Liver (tissue), 8 donors: ENCODE measurements at regions not wholly inside any gene's neighbourhood (a gene's known extent, or its start where the extent isn't known, plus 50 kb on each side); places are given as distances from the start of the nearest gene placed in this dataset.

Source experiments
- DNase-seq: peaks from one replicate; pipeline ENCODE4 v3.0.0-alpha.2; 2017; ENCODE audit warnings: low spot score
- H3K27ac ChIP-seq, 2 donors: one replicate each; pipeline ENCODE4 v1.7.0; 2013; ENCODE audit warnings: inconsistent platforms in 2 of 2, low read length in 2 of 2, control low read depth in 1 of 2, low read depth in 1 of 2, mild to moderate bottlenecking in 1 of 2
- H3K27me3 ChIP-seq, 4 donors: one replicate each; pipeline versions ENCODE4 v1.6.1 to v1.7.0; 2013; ENCODE audit warnings: low read length in 3 of 4, inconsistent platforms in 1 of 4, mild to moderate bottlenecking in 1 of 4, moderate library complexity in 1 of 4; ENCODE audit not compliant: control insufficient read depth in 4 of 4, insufficient read depth in 4 of 4
- H3K36me3 ChIP-seq, 4 donors: one replicate each; pipeline versions ENCODE4 v1.6.1 to v1.7.0; 2013; ENCODE audit warnings: low read length in 3 of 4, mild to moderate bottlenecking in 3 of 4, low read depth in 1 of 4, moderate library complexity in 1 of 4; ENCODE audit not compliant: control insufficient read depth in 4 of 4, insufficient read depth in 3 of 4
- H3K4me1 ChIP-seq, 4 donors: one replicate each; pipeline versions ENCODE4 v1.6.1 to v1.7.0; 2013; ENCODE audit warnings: low read length in 3 of 4, mild to moderate bottlenecking in 3 of 4, moderate library complexity in 1 of 4; ENCODE audit not compliant: control insufficient read depth in 4 of 4, insufficient read depth in 4 of 4
- H3K4me3 ChIP-seq, 3 donors: one replicate each; pipeline versions ENCODE4 v1.6.1 to v1.7.0; 2013; ENCODE audit warnings: low read length in 3 of 3, control low read depth in 1 of 3, low read depth in 1 of 3, mild to moderate bottlenecking in 1 of 3
- H3K9ac ChIP-seq, 2 donors: one replicate each; pipeline ENCODE4 v1.7.0; 2013; ENCODE audit warnings: low read length in 2 of 2, mild to moderate bottlenecking in 2 of 2, moderate library complexity in 2 of 2, control low read depth in 1 of 2, low read depth in 1 of 2
- H3K9me3 ChIP-seq, 4 donors: one replicate each; pipeline versions ENCODE4 v1.6.1 to v1.7.0; 2013; ENCODE audit warnings: low read length in 3 of 4; ENCODE audit not compliant: control insufficient read depth in 4 of 4
- ATF3 ChIP-seq: IDR thresholded peaks from 2 replicates; pipeline ENCODE4 v1.6.1; 2016; ENCODE audit warnings: antibody characterized with exemption
- EGR1 ChIP-seq, 2 donors: IDR thresholded peaks; 2 replicates each; pipeline ENCODE4 v1.6.1; 2016 to 2018; ENCODE audit warnings: antibody characterized with exemption in 2 of 2, low read depth in 2 of 2
- FOXA1 ChIP-seq: IDR thresholded peaks from 2 replicates; pipeline ENCODE4 v1.6.1; 2016; ENCODE audit warnings: antibody characterized with exemption
- FOXA2 ChIP-seq: IDR thresholded peaks from 2 replicates; pipeline ENCODE4 v1.6.1; 2016; ENCODE audit warnings: antibody characterized with exemption
- GABPA ChIP-seq, 2 donors: IDR thresholded peaks in 1 of 2; conservative IDR thresholded peaks in 1 of 2; 2 replicates each; pipeline ENCODE4 v1.6.1; 2016; ENCODE audit warnings: antibody characterized with exemption in 2 of 2, mild to moderate bottlenecking in 1 of 2, moderate library complexity in 1 of 2
- HNF4A ChIP-seq, 2 donors: conservative IDR thresholded peaks; 2 replicates each; pipeline ENCODE4 v1.6.1; 2016; ENCODE audit warnings: antibody characterized with exemption in 2 of 2, mild to moderate bottlenecking in 2 of 2
- HNF4G ChIP-seq: IDR thresholded peaks from 2 replicates; pipeline ENCODE4 v1.6.1; 2016; ENCODE audit warnings: antibody characterized with exemption
- JUND ChIP-seq, 2 donors: IDR thresholded peaks; 2 replicates each; pipeline ENCODE4 v1.6.1; 2016; ENCODE audit warnings: antibody characterized with exemption in 2 of 2
- NR2F2 ChIP-seq: IDR thresholded peaks from 2 replicates; pipeline ENCODE4 v1.6.1; 2016; ENCODE audit warnings: antibody characterized with exemption
- RAD21 ChIP-seq, 2 donors: IDR thresholded peaks; 2 replicates each; pipeline ENCODE4 v1.6.1; 2016; ENCODE audit warnings: antibody characterized with exemption in 2 of 2, mild to moderate bottlenecking in 2 of 2
- RXRA ChIP-seq, 2 donors: IDR thresholded peaks; 2 replicates each; pipeline ENCODE4 v1.6.1; 2017 to 2018; ENCODE audit warnings: antibody characterized with exemption in 2 of 2, mild to moderate bottlenecking in 1 of 2
- SP1 ChIP-seq: IDR thresholded peaks from 2 replicates; pipeline ENCODE4 v1.6.1; 2018; ENCODE audit warnings: antibody characterized with exemption, mild to moderate bottlenecking
- TAF1 ChIP-seq: conservative IDR thresholded peaks from 2 replicates; pipeline ENCODE4 v1.6.1; 2016; ENCODE audit warnings: antibody characterized with exemption, mild to moderate bottlenecking
- YY1 ChIP-seq: IDR thresholded peaks from 2 replicates; pipeline ENCODE4 v1.6.1; 2016; ENCODE audit warnings: antibody characterized with exemption, mild to moderate bottlenecking
- WGBS: extraction: QIAGEN DNeasy Blood & Tissue Kit; methylation state at CpG from one replicate; pipeline ENCODE4 v1.1.7; 2013; 5-methylcytosine and 5-hydroxymethylcytosine counted together
- TF ChIP-seq, protein P1 (sequence below): IDR thresholded peaks from 2 replicates; pipeline ENCODE4 v1.6.1; 2016; ENCODE audit warnings: antibody characterized with exemption
- TF ChIP-seq, protein P2 (sequence below): fragments of 150-350 bp; IDR thresholded peaks from 2 replicates; pipeline ENCODE4 v1.5.1; 2017; ENCODE audit warnings: improper control_type of control experiment, low read depth, low read length; ENCODE audit not compliant: missing input control
- TF ChIP-seq, protein P3 (sequence below): IDR thresholded peaks from 2 replicates; pipeline ENCODE4 v1.6.1; 2016; ENCODE audit warnings: antibody characterized with exemption
- TF ChIP-seq, protein P4 (sequence below): IDR thresholded peaks from 2 replicates; pipeline ENCODE4 v1.6.1; 2016; ENCODE audit warnings: antibody characterized with exemption, mild to moderate bottlenecking
- donor health status: healthy.
- donor health status: healthy.
- donor health status: healthy.
- donor health status: healthy.
- donor health status: healthy.

DNA sequence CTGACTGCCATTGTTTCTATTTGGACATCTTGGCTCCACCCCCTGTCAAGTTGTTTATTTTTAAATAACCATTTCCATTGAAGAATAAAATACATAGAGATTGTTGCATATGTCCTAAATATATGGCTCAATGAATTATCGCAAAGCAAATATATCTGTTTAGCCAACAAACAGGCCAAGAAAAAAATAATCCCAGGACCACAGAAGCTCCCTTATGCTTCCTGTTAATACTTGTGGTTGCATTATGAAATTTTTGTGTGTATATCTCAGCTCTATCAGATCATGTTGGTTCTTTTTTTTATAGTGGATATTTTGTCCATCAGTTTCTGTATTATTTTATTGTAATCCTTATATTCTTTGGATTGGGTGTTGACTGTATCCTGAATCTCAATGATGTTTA is 53.4 kb upstream of the CYP2C8 start:
- no peak for TF ChIP-seq HNF4G
- TF ChIP-seq GABPA (IDR thresholded peaks at IDR 0.05 in 1 of 2, conservative IDR thresholded peaks at IDR 0.05 in 1 of 2): no peak
- TF ChIP-seq, protein P1, sequence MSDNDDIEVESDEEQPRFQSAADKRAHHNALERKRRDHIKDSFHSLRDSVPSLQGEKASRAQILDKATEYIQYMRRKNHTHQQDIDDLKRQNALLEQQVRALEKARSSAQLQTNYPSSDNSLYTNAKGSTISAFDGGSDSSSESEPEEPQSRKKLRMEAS: no peak
- TF ChIP-seq SP1: no peak
- TF ChIP-seq FOXA1: no peak
- TF ChIP-seq FOXA2: no peak
- TF ChIP-seq, protein P2, sequence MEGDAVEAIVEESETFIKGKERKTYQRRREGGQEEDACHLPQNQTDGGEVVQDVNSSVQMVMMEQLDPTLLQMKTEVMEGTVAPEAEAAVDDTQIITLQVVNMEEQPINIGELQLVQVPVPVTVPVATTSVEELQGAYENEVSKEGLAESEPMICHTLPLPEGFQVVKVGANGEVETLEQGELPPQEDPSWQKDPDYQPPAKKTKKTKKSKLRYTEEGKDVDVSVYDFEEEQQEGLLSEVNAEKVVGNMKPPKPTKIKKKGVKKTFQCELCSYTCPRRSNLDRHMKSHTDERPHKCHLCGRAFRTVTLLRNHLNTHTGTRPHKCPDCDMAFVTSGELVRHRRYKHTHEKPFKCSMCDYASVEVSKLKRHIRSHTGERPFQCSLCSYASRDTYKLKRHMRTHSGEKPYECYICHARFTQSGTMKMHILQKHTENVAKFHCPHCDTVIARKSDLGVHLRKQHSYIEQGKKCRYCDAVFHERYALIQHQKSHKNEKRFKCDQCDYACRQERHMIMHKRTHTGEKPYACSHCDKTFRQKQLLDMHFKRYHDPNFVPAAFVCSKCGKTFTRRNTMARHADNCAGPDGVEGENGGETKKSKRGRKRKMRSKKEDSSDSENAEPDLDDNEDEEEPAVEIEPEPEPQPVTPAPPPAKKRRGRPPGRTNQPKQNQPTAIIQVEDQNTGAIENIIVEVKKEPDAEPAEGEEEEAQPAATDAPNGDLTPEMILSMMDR: no peak
- no peak for TF ChIP-seq RAD21 (IDR thresholded peaks at IDR 0.05)
- no peak for TF ChIP-seq RXRA (IDR thresholded peaks at IDR 0.05)
- TF ChIP-seq, protein P3, sequence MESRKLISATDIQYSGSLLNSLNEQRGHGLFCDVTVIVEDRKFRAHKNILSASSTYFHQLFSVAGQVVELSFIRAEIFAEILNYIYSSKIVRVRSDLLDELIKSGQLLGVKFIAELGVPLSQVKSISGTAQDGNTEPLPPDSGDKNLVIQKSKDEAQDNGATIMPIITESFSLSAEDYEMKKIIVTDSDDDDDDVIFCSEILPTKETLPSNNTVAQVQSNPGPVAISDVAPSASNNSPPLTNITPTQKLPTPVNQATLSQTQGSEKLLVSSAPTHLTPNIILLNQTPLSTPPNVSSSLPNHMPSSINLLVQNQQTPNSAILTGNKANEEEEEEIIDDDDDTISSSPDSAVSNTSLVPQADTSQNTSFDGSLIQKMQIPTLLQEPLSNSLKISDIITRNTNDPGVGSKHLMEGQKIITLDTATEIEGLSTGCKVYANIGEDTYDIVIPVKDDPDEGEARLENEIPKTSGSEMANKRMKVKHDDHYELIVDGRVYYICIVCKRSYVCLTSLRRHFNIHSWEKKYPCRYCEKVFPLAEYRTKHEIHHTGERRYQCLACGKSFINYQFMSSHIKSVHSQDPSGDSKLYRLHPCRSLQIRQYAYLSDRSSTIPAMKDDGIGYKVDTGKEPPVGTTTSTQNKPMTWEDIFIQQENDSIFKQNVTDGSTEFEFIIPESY: no peak
- TF ChIP-seq ATF3: no peak
- TF ChIP-seq EGR1 (IDR thresholded peaks at IDR 0.05; ENCODE audit: low read depth in 2 of 2): no peak
- H3K27ac ChIP-seq: no peak overlapping the region
- 90% methylated on average over 1 of the region's 1 CpG for WGBS

DNA sequence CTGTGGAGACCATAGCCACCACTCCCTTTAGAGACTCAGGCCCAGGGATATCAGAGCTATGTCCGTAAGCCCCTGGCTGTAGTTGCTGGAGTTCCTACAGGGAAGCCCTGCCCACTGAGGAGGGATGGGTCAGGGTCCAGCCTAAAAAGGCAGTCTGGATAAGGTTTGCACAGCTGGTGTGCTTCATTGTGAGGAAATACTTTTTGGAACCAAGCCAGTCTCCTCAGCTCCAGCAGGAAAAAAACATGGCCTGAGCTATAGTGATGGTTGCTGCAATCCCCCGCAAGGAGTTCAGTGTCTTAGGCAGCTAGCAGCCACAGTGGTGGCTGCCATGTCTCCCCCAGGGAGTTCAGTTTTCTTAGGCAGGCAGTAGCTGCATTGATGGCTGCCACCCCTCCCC is 52.6 kb upstream of the CYP2C8 start:
- DNase-seq: no peak
- Histone ChIP-seq H3K27ac (peak overlapping the region; percentile 54 to 65), H3K4me1 (peaks cover 5 to 29% (median 24%) of the 10 kb centered on the region in 4 donors), H3K27me3 (no peaks in the 10 kb centered on the region), H3K36me3 (no peaks in the 10 kb centered on the region), H3K9ac (no peak overlapping the region), H3K9me3 (no peaks in the 10 kb centered on the region), H3K4me3 (peak overlapping the region in 1 of 3 donors; percentile 38)
- 31% methylated on average over 2 of the region's 2 CpGs for WGBS
- TF ChIP-seq, protein P3: peak; percentile 32
- TF ChIP-seq NR2F2 (no peak), RAD21 (IDR thresholded peaks at IDR 0.05) (peak; percentile 40 to 69), FOXA1 (peak; percentile 33), YY1 (peak; percentile 84), TAF1 (peak; percentile 29), EGR1 (IDR thresholded peaks at IDR 0.05; ENCODE audit: low read depth in 2 of 2) (no peak), RXRA (IDR thresholded peaks at IDR 0.05) (peak; percentile 83 to 84), SP1 (peak; percentile 79), HNF4A (conservative IDR thresholded peaks at IDR 0.05) (peak; percentile 91 to 93), GABPA (IDR thresholded peaks at IDR 0.05 in 1 of 2, conservative IDR thresholded peaks at IDR 0.05 in 1 of 2) (no peak), HNF4G (peak; percentile 78), FOXA2 (no peak), ATF3 (no peak), JUND (IDR thresholded peaks at IDR 0.05) (peak; percentile 38 to 39)
- TF ChIP-seq, protein P4, sequence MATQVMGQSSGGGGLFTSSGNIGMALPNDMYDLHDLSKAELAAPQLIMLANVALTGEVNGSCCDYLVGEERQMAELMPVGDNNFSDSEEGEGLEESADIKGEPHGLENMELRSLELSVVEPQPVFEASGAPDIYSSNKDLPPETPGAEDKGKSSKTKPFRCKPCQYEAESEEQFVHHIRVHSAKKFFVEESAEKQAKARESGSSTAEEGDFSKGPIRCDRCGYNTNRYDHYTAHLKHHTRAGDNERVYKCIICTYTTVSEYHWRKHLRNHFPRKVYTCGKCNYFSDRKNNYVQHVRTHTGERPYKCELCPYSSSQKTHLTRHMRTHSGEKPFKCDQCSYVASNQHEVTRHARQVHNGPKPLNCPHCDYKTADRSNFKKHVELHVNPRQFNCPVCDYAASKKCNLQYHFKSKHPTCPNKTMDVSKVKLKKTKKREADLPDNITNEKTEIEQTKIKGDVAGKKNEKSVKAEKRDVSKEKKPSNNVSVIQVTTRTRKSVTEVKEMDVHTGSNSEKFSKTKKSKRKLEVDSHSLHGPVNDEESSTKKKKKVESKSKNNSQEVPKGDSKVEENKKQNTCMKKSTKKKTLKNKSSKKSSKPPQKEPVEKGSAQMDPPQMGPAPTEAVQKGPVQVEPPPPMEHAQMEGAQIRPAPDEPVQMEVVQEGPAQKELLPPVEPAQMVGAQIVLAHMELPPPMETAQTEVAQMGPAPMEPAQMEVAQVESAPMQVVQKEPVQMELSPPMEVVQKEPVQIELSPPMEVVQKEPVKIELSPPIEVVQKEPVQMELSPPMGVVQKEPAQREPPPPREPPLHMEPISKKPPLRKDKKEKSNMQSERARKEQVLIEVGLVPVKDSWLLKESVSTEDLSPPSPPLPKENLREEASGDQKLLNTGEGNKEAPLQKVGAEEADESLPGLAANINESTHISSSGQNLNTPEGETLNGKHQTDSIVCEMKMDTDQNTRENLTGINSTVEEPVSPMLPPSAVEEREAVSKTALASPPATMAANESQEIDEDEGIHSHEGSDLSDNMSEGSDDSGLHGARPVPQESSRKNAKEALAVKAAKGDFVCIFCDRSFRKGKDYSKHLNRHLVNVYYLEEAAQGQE: peak; percentile 58
- TF ChIP-seq, protein P1: no peak
- TF ChIP-seq, protein P2: no peak

More for the DNA sequence above, 53.4 kb upstream of the CYP2C8 start:
- H3K9ac ChIP-seq: no peak overlapping the region
- H3K9me3 ChIP-seq: no peaks in the 10 kb centered on the region
- H3K4me1 ChIP-seq: peaks cover 7 to 22% (median 17%) of the 10 kb centered on the region in 4 donors
- H3K4me3 ChIP-seq: no peak overlapping the region
- H3K27me3 ChIP-seq: no peaks in the 10 kb centered on the region
- no peaks in the 10 kb centered on the region for H3K36me3 ChIP-seq
- no peak for DNase-seq
